Gastrocnemius medialis (tissue), 4 donors: ENCODE measurements at regions not wholly inside any gene's neighbourhood (a gene's known extent, or its start where the extent isn't known, plus 50 kb on each side); places are given as distances from the start of the nearest gene placed in this dataset.

ENCODE experiments used
- ATAC-seq, 2 donors: fragments of 150-250 bp; one replicate each; pipeline ENCODE4 v1.9.1; 2016
- DNase-seq, 2 donors: peaks; one replicate each; pipeline ENCODE4 v3.0.0-alpha.2; 2019
- H3K27ac ChIP-seq, 4 donors: fragments of 200-600 bp; sonication (generic); 1 replicate in 1 of 4; 2 replicates in 3 of 4; pipeline ENCODE4 v1.5.1; 2016 to 2018; ENCODE audit warnings: mild to moderate bottlenecking in 2 of 4, moderate library complexity in 1 of 4
- H3K27me3 ChIP-seq, 3 donors: fragments of 200-600 bp; sonication (generic) in 2 of 3; 1 replicate in 1 of 3; 2 replicates in 2 of 3; pipeline versions ENCODE4 v1.5.1 to v1.6.0; 2016 to 2019; ENCODE audit warnings: mild to moderate bottlenecking in 1 of 3, moderate library complexity in 1 of 3
- H3K36me3 ChIP-seq, 2 donors: fragments of 200-600 bp; sonication (generic) in 1 of 2; one replicate each; pipeline ENCODE4 v1.5.1; 2017 to 2018
- H3K4me1 ChIP-seq, 2 donors: fragments of 200-600 bp; sonication (generic) in 1 of 2; one replicate each; pipeline ENCODE4 v1.5.1; 2016 to 2017; ENCODE audit warnings: mild to moderate bottlenecking in 2 of 2
- H3K4me3 ChIP-seq, 4 donors: fragments of 200-600 bp; sonication (generic) in 3 of 4; 1 replicate in 1 of 4; 2 replicates in 3 of 4; pipeline ENCODE4 v1.5.1; 2016 to 2019; ENCODE audit warnings: mild to moderate bottlenecking in 2 of 4
- H3K9me3 ChIP-seq, 3 donors: fragments of 200-600 bp; sonication (generic) in 2 of 3; 1 replicate in 1 of 3; 2 replicates in 2 of 3; pipeline ENCODE4 v1.5.1; 2016 to 2019
- POLR2A ChIP-seq, 2 donors: fragments of 450-650 bp; IDR thresholded peaks; one replicate each; pipeline ENCODE4 v1.6.1; 2017; ENCODE audit warnings: antibody characterized with exemption in 2 of 2, mild to moderate bottlenecking in 2 of 2, moderate library complexity in 2 of 2
- in situ Hi-C, 4 donors: fragments of 200-750 bp; cut with MboI; loops; one replicate each; pipeline versions ENCODE4 v1.15.0 to v1.8.0; 2017; ENCODE audit warnings: low sequenced_read_pairs in 4 of 4
- intact Hi-C: fragments of 100-400 bp; cut with DNase I; formaldehyde crosslinking; loops from one replicate; pipeline ENCODE4 v1.15.1; 2023; ENCODE audit warnings: low total_unique reads
- TF ChIP-seq, protein P1 (sequence below), 5 experiments: fragments of 450-650 bp in 3 of 5; fragments of 200-600 bp in 2 of 5; sonication (generic) in 2 of 5; IDR thresholded peaks in 4 of 5; conservative IDR thresholded peaks in 1 of 5; 1 replicate in 4 of 5; 2 replicates in 1 of 5; pipeline ENCODE4 v1.5.1; 2016 to 2019; ENCODE audit warnings: antibody characterized with exemption in 5 of 5, mild to moderate bottlenecking in 3 of 5, moderate library complexity in 3 of 5

GRCh38 chr14:98240376-98240775 lies 1031.6 kb downstream of the BCL11B start:
- intact Hi-C loops (no loop called here), in situ Hi-C loops (no loop called here)
- DNase-seq (no peak), ATAC-seq (no peak)
- no peaks in the 10 kb centered on the region for H3K9me3 ChIP-seq
- TF ChIP-seq POLR2A (IDR thresholded peaks at IDR 0.05) = no peak
- TF ChIP-seq, protein P1, sequence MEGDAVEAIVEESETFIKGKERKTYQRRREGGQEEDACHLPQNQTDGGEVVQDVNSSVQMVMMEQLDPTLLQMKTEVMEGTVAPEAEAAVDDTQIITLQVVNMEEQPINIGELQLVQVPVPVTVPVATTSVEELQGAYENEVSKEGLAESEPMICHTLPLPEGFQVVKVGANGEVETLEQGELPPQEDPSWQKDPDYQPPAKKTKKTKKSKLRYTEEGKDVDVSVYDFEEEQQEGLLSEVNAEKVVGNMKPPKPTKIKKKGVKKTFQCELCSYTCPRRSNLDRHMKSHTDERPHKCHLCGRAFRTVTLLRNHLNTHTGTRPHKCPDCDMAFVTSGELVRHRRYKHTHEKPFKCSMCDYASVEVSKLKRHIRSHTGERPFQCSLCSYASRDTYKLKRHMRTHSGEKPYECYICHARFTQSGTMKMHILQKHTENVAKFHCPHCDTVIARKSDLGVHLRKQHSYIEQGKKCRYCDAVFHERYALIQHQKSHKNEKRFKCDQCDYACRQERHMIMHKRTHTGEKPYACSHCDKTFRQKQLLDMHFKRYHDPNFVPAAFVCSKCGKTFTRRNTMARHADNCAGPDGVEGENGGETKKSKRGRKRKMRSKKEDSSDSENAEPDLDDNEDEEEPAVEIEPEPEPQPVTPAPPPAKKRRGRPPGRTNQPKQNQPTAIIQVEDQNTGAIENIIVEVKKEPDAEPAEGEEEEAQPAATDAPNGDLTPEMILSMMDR (IDR thresholded peaks at IDR 0.05 in 4 of 5, conservative IDR thresholded peaks at IDR 0.05 in 1 of 5) = no peak
- no peaks in the 10 kb centered on the region for H3K4me1 ChIP-seq
- no peaks in the 10 kb centered on the region for H3K36me3 ChIP-seq
- H3K27ac ChIP-seq = no peak overlapping the region
- H3K27me3 ChIP-seq = no peaks in the 10 kb centered on the region
- H3K4me3 ChIP-seq = no peak overlapping the region

GRCh38 chr14:98242903-98243302 lies 1029.1 kb downstream of the BCL11B start:
- H3K9me3 ChIP-seq = no peaks in the 10 kb centered on the region
- ATAC-seq (no peak), DNase-seq (no peak)
- no peak overlapping the region for H3K27ac ChIP-seq
- TF ChIP-seq, protein P1 (IDR thresholded peaks at IDR 0.05 in 4 of 5, conservative IDR thresholded peaks at IDR 0.05 in 1 of 5) = no peak
- TF ChIP-seq POLR2A (IDR thresholded peaks at IDR 0.05) = no peak
- no peaks in the 10 kb centered on the region for H3K4me1 ChIP-seq
- no peaks in the 10 kb centered on the region for H3K27me3 ChIP-seq
- intact Hi-C loops = no loop called here
- in situ Hi-C loops = no loop called here
- H3K4me3 ChIP-seq = no peak overlapping the region
- no peaks in the 10 kb centered on the region for H3K36me3 ChIP-seq

GRCh38 chr14:98243332-98243731 lies 1028.7 kb downstream of the BCL11B start:
- DNase-seq = no peak
- H3K27ac ChIP-seq = no peak overlapping the region
- in situ Hi-C loops (no loop called here), intact Hi-C loops (no loop called here)
- no peak overlapping the region for H3K4me3 ChIP-seq
- no peaks in the 10 kb centered on the region for H3K27me3 ChIP-seq
- no peaks in the 10 kb centered on the region for H3K36me3 ChIP-seq
- no peak for TF ChIP-seq POLR2A (IDR thresholded peaks at IDR 0.05)
- TF ChIP-seq, protein P1 (IDR thresholded peaks at IDR 0.05 in 4 of 5, conservative IDR thresholded peaks at IDR 0.05 in 1 of 5) = no peak
- H3K9me3 ChIP-seq = no peaks in the 10 kb centered on the region
- no peaks in the 10 kb centered on the region for H3K4me1 ChIP-seq
- ATAC-seq = no peak

DNA sequence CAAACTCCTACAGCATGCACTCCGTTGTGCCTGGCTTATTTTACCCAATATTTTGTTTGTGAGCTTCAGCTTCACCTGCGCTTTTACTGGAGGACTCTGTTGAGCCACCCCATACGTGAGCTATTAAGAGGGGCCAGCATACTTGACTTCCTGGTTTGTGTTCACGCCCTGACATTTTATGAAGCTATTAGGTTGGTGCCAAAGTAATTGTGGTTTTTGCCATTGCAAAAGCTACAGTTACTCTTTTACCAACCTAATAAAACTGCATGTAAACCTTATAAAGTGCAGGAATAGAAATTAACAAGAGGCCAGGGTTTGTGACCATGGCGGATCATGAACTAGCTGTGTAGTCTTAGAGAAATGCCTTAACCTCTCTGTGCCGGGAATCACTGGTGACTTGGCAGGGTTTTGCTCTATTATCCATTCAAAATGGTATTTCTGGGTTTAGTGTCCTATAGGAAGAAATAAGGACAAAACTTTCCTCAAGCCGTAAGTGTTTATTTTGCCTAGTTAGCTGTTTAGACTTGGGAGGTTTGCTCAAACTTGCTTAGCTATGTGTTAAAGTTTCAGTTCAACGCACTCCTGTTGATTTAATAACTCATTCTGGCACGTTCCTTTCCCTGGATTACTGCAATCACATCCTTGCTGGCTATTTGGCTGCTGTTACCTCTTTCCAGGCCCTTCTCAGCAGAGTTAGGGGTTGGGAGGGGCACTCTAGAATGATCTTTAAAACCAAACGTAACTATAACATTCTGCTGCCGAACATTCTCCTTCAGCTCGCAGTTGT lies 1027.6 kb downstream of the BCL11B start:
- TF ChIP-seq, protein P1 (IDR thresholded peaks at IDR 0.05 in 4 of 5, conservative IDR thresholded peaks at IDR 0.05 in 1 of 5) = no peak
- TF ChIP-seq POLR2A (IDR thresholded peaks at IDR 0.05) = no peak
- no peaks in the 10 kb centered on the region for H3K27me3 ChIP-seq
- DNase-seq (no peak), ATAC-seq (no peak)
- H3K4me1 ChIP-seq = no peaks in the 10 kb centered on the region
- no peak overlapping the region for H3K4me3 ChIP-seq
- no peaks in the 10 kb centered on the region for H3K9me3 ChIP-seq
- H3K36me3 ChIP-seq = no peaks in the 10 kb centered on the region
- intact Hi-C loops (no loop called here), in situ Hi-C loops (no loop called here)
- no peak overlapping the region for H3K27ac ChIP-seq
